HEK293T (cell line): ENCODE measurements at regions not wholly inside any gene's neighbourhood (a gene's known extent, or its start where the extent isn't known, plus 50 kb on each side); places are given as distances from the start of the nearest gene placed in this dataset.

Experiments used
- CTCF ChIA-PET: fragments of 350-600 bp; formaldehyde crosslinking; extraction: SDS; loops from one replicate; lab custom pipeline; 2021; ENCODE audit warnings: antibody characterized with exemption, inconsistent platforms; lab: Yijun Ruan, JAX
- POLR2A ChIA-PET: fragments of 350-600 bp; formaldehyde crosslinking; extraction: SDS; loops from one replicate; lab custom pipeline; 2020; ENCODE audit warnings: antibody characterized with exemption, inconsistent platforms; lab: Yijun Ruan, JAX
- DNase-seq: peaks from one replicate; pipeline ENCODE4 v3.0.0; 2012; ENCODE audit warnings: mixed read lengths; ENCODE audit errors: extremely low spot score
- ARNT ChIP-seq: fragments of 450-650 bp; IDR thresholded peaks from 2 replicates; pipeline ENCODE4 v1.6.1; 2017; ENCODE audit warnings: mild to moderate bottlenecking
- BHLHE40 ChIP-seq: fragments of 450-650 bp; IDR thresholded peaks from 2 replicates; pipeline ENCODE4 v1.6.1; 2016; ENCODE audit warnings: mild to moderate bottlenecking, moderate library complexity, borderline replicate concordance
- CTBP1 ChIP-seq: fragments of 450-650 bp; IDR thresholded peaks from 2 replicates; pipeline ENCODE4 v1.6.1; 2016; ENCODE audit warnings: borderline replicate concordance
- ELF4 ChIP-seq: fragments of 450-650 bp; IDR thresholded peaks from 2 replicates; pipeline ENCODE4 v1.6.1; 2017; ENCODE audit warnings: antibody characterized with exemption
- FOXA1 ChIP-seq: fragments of 450-650 bp; IDR thresholded peaks from 2 replicates; pipeline ENCODE4 v1.6.1; 2016; ENCODE audit warnings: mild to moderate bottlenecking
- FOXK2 ChIP-seq: fragments of 450-650 bp; IDR thresholded peaks from 2 replicates; pipeline ENCODE4 v1.6.1; 2016; ENCODE audit warnings: mild to moderate bottlenecking
- FOXM1 ChIP-seq: fragments of 450-650 bp; IDR thresholded peaks from 2 replicates; pipeline ENCODE4 v1.6.1; 2017; ENCODE audit warnings: mild to moderate bottlenecking, borderline replicate concordance
- HDGF ChIP-seq: fragments of 450-650 bp; IDR thresholded peaks from 2 replicates; pipeline ENCODE4 v1.6.1; 2017; ENCODE audit warnings: antibody characterized with exemption, borderline replicate concordance
- L3MBTL2 ChIP-seq: fragments of 450-650 bp; conservative IDR thresholded peaks from 2 replicates; pipeline ENCODE4 v1.6.1; 2016; ENCODE audit warnings: mild to moderate bottlenecking
- LEF1 ChIP-seq: fragments of 450-650 bp; IDR thresholded peaks from 2 replicates; pipeline ENCODE4 v1.6.1; 2017; ENCODE audit warnings: mild to moderate bottlenecking, borderline replicate concordance
- NFRKB ChIP-seq: fragments of 450-650 bp; IDR thresholded peaks from 2 replicates; pipeline ENCODE4 v1.6.1; 2016; ENCODE audit warnings: mild to moderate bottlenecking, moderate library complexity
- PKNOX1 ChIP-seq: fragments of 450-650 bp; IDR thresholded peaks from 2 replicates; pipeline ENCODE4 v1.6.1; 2016
- SP1 ChIP-seq: fragments of 450-650 bp; IDR thresholded peaks from 2 replicates; pipeline ENCODE4 v1.6.1; 2017
- SUZ12 ChIP-seq: fragments of 450-650 bp; IDR thresholded peaks from 2 replicates; pipeline ENCODE4 v1.6.1; 2016; ENCODE audit warnings: mild to moderate bottlenecking
- TARDBP ChIP-seq: fragments of 450-650 bp; IDR thresholded peaks from 2 replicates; pipeline ENCODE4 v1.6.1; 2016
- ZNF384 ChIP-seq: fragments of 450-650 bp; IDR thresholded peaks from 2 replicates; pipeline ENCODE4 v1.6.1; 2016

DNA sequence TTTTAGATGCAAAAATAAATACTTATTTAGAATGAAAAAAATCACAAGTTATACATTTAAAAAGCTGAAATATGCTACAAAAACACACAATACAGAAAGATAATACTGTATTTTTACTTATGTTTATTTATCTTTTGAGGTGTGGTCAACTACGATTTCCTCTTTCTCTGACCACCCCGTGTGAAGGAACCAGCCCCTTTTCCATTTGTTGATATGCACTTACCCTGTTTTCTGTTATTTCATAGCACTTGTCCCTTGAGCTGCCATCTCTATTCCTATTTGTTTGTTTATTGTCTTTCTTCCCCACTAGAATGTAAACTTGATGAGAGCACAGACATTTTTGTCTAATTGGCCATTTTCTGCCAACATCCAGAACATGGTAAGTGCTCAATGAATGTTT is 460.5 kb upstream of the TRIB2 start:
- DNase-seq: no peak
- TF ChIP-seq ELF4 (no peak), FOXM1 (no peak), PKNOX1 (no peak), SUZ12 (no peak), SP1 (no peak), ZNF384 (no peak), BHLHE40 (no peak), FOXK2 (no peak), L3MBTL2 (no peak), HDGF (no peak), TARDBP (no peak), ARNT (no peak), LEF1 (no peak), CTBP1 (no peak), FOXA1 (no peak)
- ChIA-PET CTCF (no interaction called here), POLR2A (no interaction called here)

DNA sequence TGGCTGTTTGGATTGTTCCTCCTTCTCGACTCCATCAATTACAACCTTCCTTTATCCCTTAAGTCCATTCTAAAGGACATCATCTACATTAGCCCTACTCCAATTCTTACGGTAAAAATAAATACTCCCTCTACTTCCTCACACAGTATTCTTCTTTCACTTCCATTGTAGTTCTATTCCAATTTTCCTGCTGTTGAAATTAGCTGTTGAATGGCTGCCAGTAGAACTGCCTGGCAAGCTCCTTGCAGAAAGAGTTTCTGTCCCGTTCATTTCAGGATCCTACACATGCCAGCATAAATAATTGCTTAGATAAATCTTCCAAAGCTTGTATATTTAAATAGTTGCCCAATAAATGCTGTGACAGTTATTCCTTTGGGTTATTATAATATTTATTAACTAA is 459.3 kb upstream of the TRIB2 start:
- ChIA-PET CTCF (interaction anchor here (0.7 kb wide), 1 partner anchor 15 kb away, joined by 3 read pairs; no protein-coding TSS in a partner anchor), POLR2A (no interaction called here)
- no peak for TF ChIP-seq TARDBP
- TF ChIP-seq LEF1: no peak
- no peak for TF ChIP-seq ELF4
- TF ChIP-seq PKNOX1: no peak
- no peak for TF ChIP-seq CTBP1
- TF ChIP-seq FOXM1: no peak
- TF ChIP-seq ARNT: no peak
- TF ChIP-seq HDGF: no peak
- TF ChIP-seq FOXK2: no peak
- no peak for TF ChIP-seq FOXA1
- TF ChIP-seq SUZ12: no peak
- no peak for TF ChIP-seq L3MBTL2
- no peak for TF ChIP-seq NFRKB
- TF ChIP-seq SP1: no peak
- no peak for TF ChIP-seq BHLHE40

GRCh38 chr2:12259493-12259892 is 457.2 kb upstream of the TRIB2 start:
- DNase-seq: no peak
- CTCF ChIA-PET: no interaction called here
- POLR2A ChIA-PET: no interaction called here
- TF ChIP-seq BHLHE40: no peak
- no peak for TF ChIP-seq ARNT
- TF ChIP-seq CTBP1: no peak
- no peak for TF ChIP-seq LEF1
- no peak for TF ChIP-seq HDGF
- no peak for TF ChIP-seq SP1
- TF ChIP-seq FOXK2: no peak
- TF ChIP-seq FOXA1: no peak
- no peak for TF ChIP-seq SUZ12
- TF ChIP-seq NFRKB: no peak
- no peak for TF ChIP-seq ELF4

More for the DNA sequence above, 459.3 kb upstream of the TRIB2 start:
- DNase-seq: no peak

DNA sequence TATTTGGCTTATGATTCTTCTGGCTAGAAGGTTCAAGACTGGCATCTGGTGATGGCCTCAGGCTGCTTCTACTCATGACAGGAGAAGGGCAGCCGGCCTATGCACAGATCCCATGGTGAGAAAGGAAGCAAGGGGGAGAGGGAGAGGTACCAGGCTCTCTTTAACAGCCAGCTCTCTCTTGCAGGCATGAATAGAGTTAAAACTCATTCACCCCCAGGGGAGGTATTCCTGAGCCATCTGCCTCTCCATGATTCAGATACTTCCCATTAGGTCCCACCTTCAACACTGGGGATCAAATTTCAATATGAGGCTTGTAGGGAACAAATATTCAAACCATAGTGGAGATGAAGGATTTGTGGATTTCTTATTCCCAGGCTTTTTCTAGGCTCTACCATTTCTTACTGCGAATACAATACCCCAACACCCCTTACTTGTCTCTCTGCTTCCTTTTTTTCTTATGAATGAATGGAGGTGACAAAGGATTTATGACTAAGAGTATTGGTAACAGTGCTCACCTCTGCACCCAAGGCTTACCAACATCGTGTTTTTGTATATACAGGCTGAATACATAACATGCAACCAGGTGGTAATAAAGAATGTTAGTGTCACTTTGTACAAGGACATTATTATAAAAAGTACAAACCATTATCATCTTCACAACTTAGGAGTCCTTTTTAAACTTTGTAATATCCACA is 454.6 kb upstream of the TRIB2 start:
- ChIA-PET CTCF (no interaction called here), POLR2A (no interaction called here)
- no peak for DNase-seq
- TF ChIP-seq FOXK2 (no peak), BHLHE40 (no peak), NFRKB (no peak), TARDBP (no peak), ARNT (no peak), HDGF (no peak), ELF4 (no peak), ZNF384 (no peak), FOXM1 (no peak), SUZ12 (no peak), L3MBTL2 (no peak), PKNOX1 (no peak), FOXA1 (no peak), CTBP1 (no peak), LEF1 (no peak), SP1 (no peak)

DNA sequence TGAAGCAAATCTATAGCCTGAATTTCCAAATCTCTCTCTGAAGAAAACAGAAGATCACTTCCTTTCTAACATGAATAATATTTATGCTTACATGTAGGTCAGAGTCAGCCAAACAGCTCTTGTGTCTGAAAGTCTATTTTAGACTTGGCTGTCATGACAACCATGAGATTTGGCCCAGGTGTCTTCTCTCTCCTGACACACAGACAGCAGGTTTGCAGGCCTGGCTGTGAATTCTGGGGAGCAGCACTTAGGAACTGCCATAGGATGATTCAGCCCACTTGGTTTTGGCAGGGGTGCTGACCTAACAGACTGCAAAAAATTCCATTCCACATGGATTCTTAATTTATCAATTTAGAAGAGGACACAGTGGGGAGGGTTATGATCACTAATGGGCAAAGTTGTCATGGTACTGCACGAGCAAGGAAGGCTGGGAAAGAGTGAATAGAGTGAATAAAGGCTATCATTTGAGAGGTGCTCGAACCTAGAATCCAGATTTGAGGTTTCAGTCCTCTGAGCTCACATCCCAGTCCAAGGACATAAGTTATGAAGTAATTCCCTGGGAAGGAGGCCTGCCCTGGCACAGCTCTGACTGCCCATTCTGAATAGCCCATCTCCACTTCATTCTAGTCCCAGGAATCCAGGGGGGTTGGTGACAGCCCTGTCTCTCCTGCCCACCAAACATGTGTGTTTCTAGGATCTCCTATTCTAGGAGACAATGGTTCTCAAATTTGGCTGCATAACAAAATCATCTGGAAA is 453.9 kb upstream of the TRIB2 start:
- ChIA-PET POLR2A (no interaction called here), CTCF (interaction anchor here (0.6 kb wide), 1 partner anchor 10 kb away, joined by 3 read pairs; no protein-coding TSS in a partner anchor)
- no peak for TF ChIP-seq L3MBTL2
- no peak for DNase-seq
